GM18520 (cell line): ENCODE measurements at regions not wholly inside any gene's neighbourhood (a gene's known extent, or its start where the extent isn't known, plus 50 kb on each side); places are given as distances from the start of the nearest gene placed in this dataset.

Experiments used
- ATAC-seq: cut with Tn5 transposase; IDR thresholded peaks from one replicate; pipeline ENCODE4 v1.9.1; 2021; ENCODE audit not compliant: unreplicated experiment

- ATAC-seq, result no peak
Observed at GRCh38 chr12:104858611-104859543, 99.2 kb downstream of the SLC41A2 start.

GRCh38 chr12:104856531-104856930 lies 101.6 kb downstream of the SLC41A2 start:
- no peak for ATAC-seq

- ATAC-seq, result no peak
Observed at GRCh38 chr12:104855599-104855998, 102.5 kb downstream of the SLC41A2 start.

GRCh38 chr12:104852896-104853295 lies 105.2 kb downstream of the SLC41A2 start:
- ATAC-seq, result no peak

GRCh38 chr12:104852102-104852501 lies 106.0 kb downstream of the SLC41A2 start:
- ATAC-seq, result no peak

GRCh38 chr12:104850781-104851180 lies 107.3 kb downstream of the SLC41A2 start:
- no peak for ATAC-seq

- no peak for ATAC-seq
Observed at GRCh38 chr12:104846056-104846767, 111.9 kb downstream of the SLC41A2 start.

- ATAC-seq, result no peak
Observed at GRCh38 chr12:104844123-104844522, 114.0 kb downstream of the SLC41A2 start.

- ATAC-seq, result no peak
Observed at GRCh38 chr12:104840262-104840661, 117.8 kb downstream of the SLC41A2 start.

- no peak for ATAC-seq
Observed at GRCh38 chr12:104835317-104835716, 122.8 kb downstream of the SLC41A2 start.

GRCh38 chr12:104834607-104835006 lies 123.5 kb downstream of the SLC41A2 start:
- ATAC-seq, result no peak

- ATAC-seq, result no peak
Observed at GRCh38 chr12:104833756-104834155, 124.3 kb downstream of the SLC41A2 start.

- no peak for ATAC-seq
Observed at GRCh38 chr12:104828015-104828414, 130.1 kb downstream of the SLC41A2 start.

- ATAC-seq, result no peak
Observed at GRCh38 chr12:104827587-104827986, 130.5 kb downstream of the SLC41A2 start.

- no peak for ATAC-seq
Observed at GRCh38 chr12:104825408-104825807, 132.7 kb downstream of the SLC41A2 start.

- ATAC-seq, result no peak
Observed at GRCh38 chr12:104823985-104824461, 134.1 kb downstream of the SLC41A2 start.

GRCh38 chr12:104822941-104823340 lies 135.1 kb downstream of the SLC41A2 start:
- no peak for ATAC-seq

GRCh38 chr12:104816845-104817503 lies 141.1 kb downstream of the SLC41A2 start:
- no peak for ATAC-seq

- no peak for ATAC-seq
Observed at GRCh38 chr12:104815935-104816334, 142.2 kb downstream of the SLC41A2 start.

GRCh38 chr12:104814944-104815343 lies 143.1 kb downstream of the SLC41A2 start:
- ATAC-seq, result no peak
